ENCODE measurements at regions not wholly inside any gene's neighbourhood (a gene's known extent, or its start where the extent isn't known, plus 50 kb on each side); places are given as distances from the start of the nearest gene placed in this dataset.

DNA sequence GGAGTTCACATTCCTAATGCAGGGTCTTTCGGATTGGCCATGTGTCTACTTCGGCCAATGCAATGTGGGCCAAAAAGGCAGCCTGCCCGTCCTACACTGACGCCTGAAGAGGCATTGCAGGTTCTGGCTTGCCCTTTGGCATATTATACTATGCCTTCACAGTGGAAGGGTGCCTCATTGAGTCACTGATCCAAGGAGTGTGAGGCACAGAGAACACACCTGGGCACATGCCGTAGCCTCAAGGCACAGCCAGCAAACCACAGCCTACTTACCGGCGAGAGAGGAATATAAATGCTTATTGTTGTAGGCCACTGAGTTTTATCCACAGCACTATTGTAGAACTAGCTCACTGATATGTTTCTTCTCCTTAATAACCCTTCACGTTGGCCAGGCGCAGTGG, 409.6 kb downstream of the GADD45G start:
- TF ChIP-seq, protein P1, sequence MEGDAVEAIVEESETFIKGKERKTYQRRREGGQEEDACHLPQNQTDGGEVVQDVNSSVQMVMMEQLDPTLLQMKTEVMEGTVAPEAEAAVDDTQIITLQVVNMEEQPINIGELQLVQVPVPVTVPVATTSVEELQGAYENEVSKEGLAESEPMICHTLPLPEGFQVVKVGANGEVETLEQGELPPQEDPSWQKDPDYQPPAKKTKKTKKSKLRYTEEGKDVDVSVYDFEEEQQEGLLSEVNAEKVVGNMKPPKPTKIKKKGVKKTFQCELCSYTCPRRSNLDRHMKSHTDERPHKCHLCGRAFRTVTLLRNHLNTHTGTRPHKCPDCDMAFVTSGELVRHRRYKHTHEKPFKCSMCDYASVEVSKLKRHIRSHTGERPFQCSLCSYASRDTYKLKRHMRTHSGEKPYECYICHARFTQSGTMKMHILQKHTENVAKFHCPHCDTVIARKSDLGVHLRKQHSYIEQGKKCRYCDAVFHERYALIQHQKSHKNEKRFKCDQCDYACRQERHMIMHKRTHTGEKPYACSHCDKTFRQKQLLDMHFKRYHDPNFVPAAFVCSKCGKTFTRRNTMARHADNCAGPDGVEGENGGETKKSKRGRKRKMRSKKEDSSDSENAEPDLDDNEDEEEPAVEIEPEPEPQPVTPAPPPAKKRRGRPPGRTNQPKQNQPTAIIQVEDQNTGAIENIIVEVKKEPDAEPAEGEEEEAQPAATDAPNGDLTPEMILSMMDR (IDR thresholded peaks at IDR 0.05; ENCODE audit: unreplicated experiment), result no peak
- Mint-ChIP-seq H3K4me1 (ENCODE audit: low read depth) (no peaks in the 10 kb centered on the region), H3K27me3 (peaks cover 4% of the 10 kb centered on the region), H3K27ac (no peak overlapping the region), H3K4me3 (ENCODE audit: low read depth) (no peak overlapping the region), H3K9me3 (ENCODE audit: low read depth) (no peaks in the 10 kb centered on the region), H3K36me3 (ENCODE audit: insufficient read depth) (no peaks in the 10 kb centered on the region)
- DNase-seq (ENCODE audit: low spot score, unreplicated experiment), result no peak

DNA sequence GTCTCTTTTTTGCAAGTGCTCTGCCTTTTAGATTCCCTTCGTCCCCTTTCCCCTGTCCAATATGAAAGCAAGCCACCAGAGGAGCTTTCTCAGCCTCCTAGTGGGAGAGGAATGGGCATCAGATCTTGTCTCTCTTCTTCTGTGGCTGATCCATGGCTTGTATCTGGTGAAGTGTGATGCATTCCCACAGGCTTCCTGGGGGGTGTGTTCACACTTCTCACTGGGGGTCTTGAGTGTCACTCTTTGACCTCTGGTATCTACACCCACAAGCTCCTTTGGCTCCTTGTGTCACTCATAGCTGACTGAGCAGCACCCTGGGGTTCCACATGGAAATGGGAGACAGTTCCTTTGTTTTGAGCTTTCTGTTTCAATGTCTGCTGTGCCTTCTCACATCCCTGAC, 411.5 kb downstream of the GADD45G start:
- no peak overlapping the region for H3K27ac Mint-ChIP-seq
- H3K4me1 Mint-ChIP-seq (ENCODE audit: low read depth), result no peaks in the 10 kb centered on the region
- no peaks in the 10 kb centered on the region for H3K9me3 Mint-ChIP-seq (ENCODE audit: low read depth)
- TF ChIP-seq, protein P1 (IDR thresholded peaks at IDR 0.05; ENCODE audit: unreplicated experiment), result no peak
- DNase-seq (ENCODE audit: low spot score, unreplicated experiment), result no peak
- peaks cover 11% of the 10 kb centered on the region for H3K27me3 Mint-ChIP-seq
- no peak overlapping the region for H3K4me3 Mint-ChIP-seq (ENCODE audit: low read depth)
- H3K36me3 Mint-ChIP-seq (ENCODE audit: insufficient read depth), result no peaks in the 10 kb centered on the region

DNA sequence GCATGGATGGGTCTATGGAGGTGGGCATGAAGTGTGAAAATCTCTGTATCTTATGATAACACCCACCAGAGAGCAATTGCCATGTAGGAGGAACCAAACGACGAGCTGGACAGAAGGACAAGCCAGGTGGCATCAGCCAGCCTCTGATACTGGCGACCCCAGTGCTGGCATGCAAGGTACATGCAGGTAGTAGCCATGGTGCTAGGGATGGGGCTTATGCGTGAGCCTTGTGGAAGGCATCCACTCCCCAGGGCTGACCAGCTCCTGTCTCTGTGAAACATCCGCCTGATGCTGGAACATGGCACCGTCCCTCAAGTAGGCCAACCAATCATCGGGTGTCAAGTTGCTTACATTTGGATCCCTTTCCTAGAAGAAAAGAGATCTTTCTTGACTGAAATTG, 412.9 kb downstream of the GADD45G start:
- Mint-ChIP-seq H3K27me3 (peaks cover 14% of the 10 kb centered on the region), H3K4me1 (ENCODE audit: low read depth) (no peaks in the 10 kb centered on the region), H3K27ac (no peak overlapping the region), H3K36me3 (ENCODE audit: insufficient read depth) (no peaks in the 10 kb centered on the region), H3K9me3 (ENCODE audit: low read depth) (no peaks in the 10 kb centered on the region), H3K4me3 (ENCODE audit: low read depth) (no peak overlapping the region)
- TF ChIP-seq, protein P1 (IDR thresholded peaks at IDR 0.05; ENCODE audit: unreplicated experiment), result no peak
- DNase-seq (ENCODE audit: low spot score, unreplicated experiment), result no peak

DNA sequence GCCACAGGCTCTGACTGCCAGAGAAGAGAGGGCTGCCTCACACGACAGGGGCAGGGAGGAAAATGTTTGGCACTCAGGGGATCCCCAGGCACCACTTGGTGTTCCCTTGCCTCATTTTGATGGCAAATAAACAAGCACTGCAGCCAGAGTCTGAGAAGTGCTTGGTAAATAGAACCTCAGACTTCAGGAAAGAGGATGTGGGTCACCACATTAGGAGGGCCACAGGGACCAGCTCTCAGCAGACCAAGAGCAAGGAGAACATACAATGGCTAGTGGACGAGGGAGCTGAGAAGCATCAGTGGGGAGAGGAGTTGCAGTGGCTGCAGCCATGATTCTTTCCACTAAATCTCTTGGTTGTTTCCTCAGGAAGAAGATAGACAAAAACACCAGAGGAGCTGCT, 413.9 kb downstream of the GADD45G start:
- no peak for DNase-seq (ENCODE audit: low spot score, unreplicated experiment)
- Mint-ChIP-seq H3K27ac (no peak overlapping the region), H3K36me3 (ENCODE audit: insufficient read depth) (no peaks in the 10 kb centered on the region), H3K27me3 (peaks cover 14% of the 10 kb centered on the region), H3K4me3 (ENCODE audit: low read depth) (no peak overlapping the region), H3K4me1 (ENCODE audit: low read depth) (no peaks in the 10 kb centered on the region), H3K9me3 (ENCODE audit: low read depth) (no peaks in the 10 kb centered on the region)
- TF ChIP-seq, protein P1 (IDR thresholded peaks at IDR 0.05; ENCODE audit: unreplicated experiment), result no peak

DNA sequence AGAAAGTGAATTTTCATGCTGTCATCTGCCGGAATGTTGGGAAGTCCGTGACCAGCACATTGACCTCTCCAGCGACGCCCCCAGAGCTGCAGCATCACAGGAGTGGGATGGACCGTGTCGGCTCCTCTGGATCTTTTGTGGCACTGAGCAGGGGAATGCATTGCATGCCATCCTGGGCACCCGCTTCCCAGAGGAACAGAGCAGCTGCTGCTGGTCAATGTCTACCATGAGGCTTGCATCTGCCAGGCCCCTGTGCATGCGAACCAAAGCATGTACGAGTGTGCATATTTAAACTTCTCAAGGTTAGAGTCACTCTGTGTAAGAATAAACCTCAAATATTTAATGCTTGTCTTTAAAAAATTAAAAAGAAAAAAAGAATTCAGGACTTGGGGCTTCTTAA, 414.8 kb downstream of the GADD45G start:
- no peak overlapping the region for H3K27ac Mint-ChIP-seq
- DNase-seq (ENCODE audit: low spot score, unreplicated experiment), result no peak
- H3K4me1 Mint-ChIP-seq (ENCODE audit: low read depth), result no peaks in the 10 kb centered on the region
- peaks cover 19% of the 10 kb centered on the region for H3K27me3 Mint-ChIP-seq
- no peak overlapping the region for H3K4me3 Mint-ChIP-seq (ENCODE audit: low read depth)
- H3K36me3 Mint-ChIP-seq (ENCODE audit: insufficient read depth), result no peaks in the 10 kb centered on the region
- TF ChIP-seq, protein P1 (IDR thresholded peaks at IDR 0.05; ENCODE audit: unreplicated experiment), result no peak
- H3K9me3 Mint-ChIP-seq (ENCODE audit: low read depth), result no peaks in the 10 kb centered on the region
